DOHH2 (cell line): ENCODE measurements at regions not wholly inside any gene's neighbourhood (a gene's known extent, or its start where the extent isn't known, plus 50 kb on each side); places are given as distances from the start of the nearest gene placed in this dataset.

Experiments
- CTCF ChIP-seq: fragments of 200-600 bp; sonication (generic); IDR thresholded peaks from one replicate; pipeline ENCODE4 v1.5.1; 2014; ENCODE audit warnings: antibody characterized with exemption, mild to moderate bottlenecking, low read depth, low read length; ENCODE audit not compliant: poor library complexity, severe bottlenecking
- EZH2phosphoT487 ChIP-seq: fragments of 200-600 bp; sonication (generic); IDR thresholded peaks from 2 replicates; pipeline ENCODE4 v1.6.1; 2017; ENCODE audit warnings: borderline replicate concordance, mild to moderate bottlenecking, antibody characterized with exemption, low read length, moderate library complexity, mixed read lengths

- no peak for TF ChIP-seq CTCF
- TF ChIP-seq EZH2phosphoT487, result no peak
Observed at GRCh38 chr13:44755872-44756271, 179.7 kb upstream of the TSC22D1 start.
